T-helper 2 cell treated with Interferon-gamma antibody and Interleukin-4, amounts not matched to agents 100 ng/mL and 5 ng/mL, for 36 hours (primary cell): ENCODE measurements at regions not wholly inside any gene's neighbourhood (a gene's known extent, or its start where the extent isn't known, plus 50 kb on each side); places are given as distances from the start of the nearest gene placed in this dataset.

Source experiments
- intact Hi-C: fragments of 100-400 bp; cut with micrococcal nuclease; formaldehyde crosslinking; loops from one replicate; pipeline ENCODE4 v1.15.1; 2023

DNA sequence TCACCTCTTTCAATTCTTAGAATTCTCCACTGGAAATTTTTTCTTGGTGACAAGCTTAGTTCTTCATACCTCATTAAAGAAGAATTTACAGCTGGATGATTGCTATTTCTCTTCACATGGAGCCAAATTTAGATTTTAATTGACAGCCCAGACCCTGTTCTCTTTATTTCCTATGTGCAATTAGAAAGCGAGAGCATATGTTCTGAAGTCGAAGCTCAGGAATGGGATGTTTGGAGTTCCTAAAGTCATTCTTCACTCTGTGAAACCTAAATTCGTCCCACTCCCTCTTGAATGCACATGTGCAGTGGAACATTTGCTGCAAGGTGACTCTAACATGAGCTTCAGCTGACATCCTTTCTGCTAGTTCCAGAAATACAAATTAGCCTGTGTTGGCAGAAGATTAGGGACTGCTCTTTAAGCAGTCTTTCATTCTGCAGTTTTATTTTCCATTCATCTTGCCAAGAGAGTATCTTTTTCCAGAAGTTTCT lies 129.3 kb upstream of the KCNJ16 start:
- intact Hi-C loops: no loop called here

DNA sequence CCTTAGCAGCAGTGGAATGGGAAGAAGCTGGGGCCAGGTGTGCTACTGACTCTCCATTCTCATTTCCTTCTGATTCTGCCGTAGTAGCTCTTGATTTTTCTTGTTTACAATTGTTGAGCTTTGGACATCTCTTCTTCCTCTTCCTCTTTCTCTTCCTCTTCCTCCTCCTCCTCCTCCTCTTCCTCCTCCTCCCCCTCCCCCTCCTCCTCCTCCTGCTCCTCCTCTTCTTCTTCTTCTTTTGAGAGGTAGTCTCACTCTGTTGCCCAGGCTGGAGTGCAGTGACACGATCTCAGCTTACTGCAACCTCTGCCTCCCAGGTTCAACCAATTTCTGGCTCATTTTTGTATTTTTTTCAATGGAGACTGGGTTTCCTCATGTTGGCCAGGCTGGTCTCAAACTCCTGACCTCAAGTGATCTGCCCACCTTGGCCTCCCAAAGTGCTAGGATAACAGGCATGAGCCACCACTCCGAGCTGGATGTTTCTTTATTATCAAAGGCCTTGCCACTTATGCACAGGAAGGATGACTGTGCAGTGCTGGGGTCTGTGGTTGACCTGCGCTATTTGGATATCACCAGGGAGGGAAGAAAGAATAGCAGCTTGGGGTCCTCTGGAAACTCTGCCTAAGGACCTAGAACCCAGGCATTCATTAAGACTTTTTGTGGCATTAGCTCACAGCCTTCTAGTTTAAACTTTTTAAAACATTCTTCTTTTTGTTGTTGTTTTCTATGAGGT lies 127.8 kb upstream of the KCNJ16 start:
- intact Hi-C loops: no loop called here

DNA sequence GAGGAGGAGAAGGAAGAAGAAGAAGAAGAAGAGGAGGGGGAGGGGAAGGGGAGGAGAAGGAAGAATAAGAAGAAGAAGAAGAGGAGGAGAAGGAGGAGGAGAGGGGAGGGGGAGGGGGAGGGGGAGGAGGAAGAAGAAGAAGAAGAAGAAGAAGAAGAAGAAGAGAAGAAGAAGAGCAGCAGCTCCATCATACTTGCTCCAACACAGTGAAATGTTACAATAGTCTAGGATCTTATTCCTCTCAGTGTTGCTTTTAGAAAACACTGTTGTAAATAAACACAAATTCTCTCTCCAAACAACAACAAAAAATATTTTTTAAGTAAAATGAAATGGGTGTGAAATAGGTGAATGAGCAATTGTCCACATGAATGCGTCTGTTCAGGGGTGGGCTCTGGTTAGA lies 126.6 kb upstream of the KCNJ16 start:
- intact Hi-C loops: no loop called here

DNA sequence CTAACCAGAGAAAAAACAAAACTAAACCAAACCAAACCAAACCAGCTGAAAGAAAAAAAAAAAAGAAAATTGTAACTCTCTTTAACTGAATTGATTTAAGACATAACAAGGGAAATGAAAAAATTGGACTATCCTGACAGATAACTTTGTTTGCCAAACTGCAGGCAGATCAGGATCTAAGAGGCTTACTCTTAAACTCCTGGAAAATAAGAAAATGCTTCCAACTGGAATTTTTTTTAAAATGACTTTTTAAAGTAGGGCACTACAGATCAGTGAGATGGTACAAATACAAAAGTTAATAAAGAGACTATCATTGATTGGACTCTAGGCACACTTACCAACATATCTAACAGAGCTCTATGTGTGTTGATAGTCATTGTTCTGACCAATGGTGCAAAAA lies 125.5 kb upstream of the KCNJ16 start:
- intact Hi-C loops: no loop called here

DNA sequence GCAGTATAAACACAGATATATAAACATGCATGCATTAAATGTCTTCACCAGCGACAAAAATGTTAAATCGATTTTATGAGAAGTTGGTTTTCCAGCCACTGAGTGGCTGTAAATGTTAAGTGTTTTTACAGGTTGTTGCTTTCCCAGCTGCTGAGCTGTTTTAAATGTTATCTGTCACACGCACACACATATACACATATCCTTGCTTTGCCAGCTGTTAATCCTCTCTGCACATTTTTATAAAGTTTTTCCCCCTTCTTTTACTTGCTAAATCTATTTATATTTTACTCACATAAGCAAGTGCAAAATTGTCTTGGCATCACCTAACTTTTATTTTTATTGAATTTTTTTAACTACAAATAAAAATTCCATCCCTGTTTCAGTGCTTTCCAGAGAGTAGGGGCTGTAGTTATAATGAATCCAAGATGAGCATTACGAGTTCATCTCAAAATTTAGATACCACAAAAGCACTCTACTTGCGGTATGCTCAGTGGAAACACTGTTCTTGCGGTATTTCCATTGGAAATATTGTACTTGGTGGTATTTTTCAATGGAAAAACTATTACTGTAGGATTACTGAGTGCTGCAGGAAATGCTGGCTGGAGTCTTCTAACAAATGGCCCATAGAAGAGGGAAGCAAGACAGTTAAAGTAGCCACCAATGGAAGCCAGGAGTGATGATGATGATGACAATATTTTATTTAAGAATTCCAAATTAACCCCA lies 124.9 kb upstream of the KCNJ16 start:
- intact Hi-C loops: no loop called here

DNA sequence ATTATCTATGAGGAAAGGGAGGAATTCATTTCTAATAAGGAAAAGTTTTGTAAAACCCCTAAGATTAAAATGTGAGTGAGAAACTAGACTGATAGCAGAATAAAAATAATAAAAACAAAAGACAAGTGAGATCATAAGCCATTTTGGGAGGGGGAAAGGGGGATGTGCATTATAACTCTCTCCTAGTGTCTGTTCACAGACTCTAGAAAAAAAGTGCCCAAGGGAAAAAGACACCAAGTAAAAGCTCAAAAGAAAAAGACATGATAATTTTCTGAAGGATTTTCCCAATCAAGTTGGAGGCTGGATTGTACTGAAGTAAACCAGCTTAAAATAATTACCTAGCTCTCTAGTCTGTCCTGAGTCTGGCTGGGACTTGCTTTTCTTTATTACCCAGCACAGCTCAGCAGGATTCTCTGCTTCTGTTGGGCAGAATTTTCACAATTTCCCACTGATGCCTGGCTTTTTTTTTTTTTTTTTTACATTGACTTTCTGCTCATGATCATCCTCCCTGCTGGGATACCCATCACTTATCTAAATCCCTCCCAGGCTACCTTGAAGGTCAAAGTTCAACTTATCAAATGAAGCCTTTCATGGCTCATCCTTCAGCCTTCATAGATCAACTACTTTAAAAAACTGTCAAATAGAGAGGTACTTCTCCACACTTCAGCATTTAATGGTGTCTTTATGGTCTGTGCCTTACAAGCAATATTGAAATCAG lies 124.2 kb upstream of the KCNJ16 start:
- intact Hi-C loops: no loop called here

DNA sequence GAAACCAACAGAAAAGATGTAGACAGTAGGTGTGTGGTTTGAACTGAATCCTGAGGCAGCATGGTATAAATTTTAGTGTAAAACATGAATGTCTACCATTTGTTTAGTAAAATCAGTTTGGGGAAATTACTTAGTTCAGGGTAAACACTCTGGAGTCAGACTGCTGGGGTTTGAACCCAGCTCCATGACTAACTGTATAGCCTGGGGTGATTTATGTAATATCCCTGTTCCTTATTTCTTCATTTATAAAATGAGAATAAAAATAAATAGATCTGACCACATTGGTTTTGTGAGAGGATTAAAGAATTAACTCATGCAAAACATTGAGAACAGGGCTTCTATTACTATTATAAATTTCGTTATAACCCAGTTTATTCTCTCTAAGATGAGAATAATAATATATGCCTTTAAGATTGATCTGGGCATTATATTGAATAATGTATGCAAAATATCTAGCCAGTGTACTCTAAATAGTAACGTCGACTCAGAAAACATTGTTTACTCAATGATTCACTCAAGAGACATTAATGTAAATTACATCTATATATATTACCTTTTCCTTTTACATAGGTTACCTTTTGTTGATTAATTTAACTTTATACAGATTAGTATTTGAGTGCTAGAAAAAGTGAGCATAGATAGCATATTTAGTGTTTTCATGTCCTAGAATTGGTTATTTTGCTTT lies 120.6 kb upstream of the KCNJ16 start:
- intact Hi-C loops: no loop called here

DNA sequence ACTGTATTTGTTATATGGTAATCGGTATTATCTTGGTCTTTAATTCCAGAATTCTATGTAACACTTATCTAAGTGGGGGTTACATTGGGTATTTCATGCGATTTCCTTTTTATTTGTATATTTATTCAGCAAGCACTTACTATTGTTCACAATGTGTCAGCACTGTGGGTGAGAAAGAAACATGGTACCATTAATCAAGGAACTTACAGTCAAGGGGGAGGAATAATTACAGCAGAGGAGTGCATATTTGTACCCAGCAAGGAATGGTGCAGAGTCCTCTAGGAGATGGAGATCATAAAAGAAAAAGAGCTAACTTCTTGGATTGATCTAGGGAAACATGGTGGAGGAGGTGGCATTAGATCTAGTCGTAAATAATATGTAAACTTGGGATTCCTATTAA lies 117.0 kb upstream of the KCNJ16 start:
- intact Hi-C loops: no loop called here

DNA sequence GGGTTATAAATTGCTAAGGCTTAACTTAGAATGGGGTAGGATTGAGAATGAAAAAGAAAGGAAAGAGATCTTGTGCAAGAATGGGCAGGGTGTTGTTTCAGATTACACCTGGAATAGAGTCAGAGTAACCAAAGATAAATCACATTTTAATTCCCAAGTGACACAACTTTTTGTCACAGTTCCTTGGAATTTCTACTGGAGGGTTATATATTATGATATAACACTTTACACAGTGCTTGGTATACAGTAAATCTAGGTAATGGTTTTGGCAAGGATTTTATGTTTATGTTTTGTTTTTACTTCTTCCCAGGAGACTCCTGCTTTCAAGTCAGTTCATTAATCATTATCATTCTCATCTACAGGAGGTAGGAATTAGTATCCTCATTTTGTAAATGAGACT lies 115.7 kb upstream of the KCNJ16 start:
- intact Hi-C loops: no loop called here

DNA sequence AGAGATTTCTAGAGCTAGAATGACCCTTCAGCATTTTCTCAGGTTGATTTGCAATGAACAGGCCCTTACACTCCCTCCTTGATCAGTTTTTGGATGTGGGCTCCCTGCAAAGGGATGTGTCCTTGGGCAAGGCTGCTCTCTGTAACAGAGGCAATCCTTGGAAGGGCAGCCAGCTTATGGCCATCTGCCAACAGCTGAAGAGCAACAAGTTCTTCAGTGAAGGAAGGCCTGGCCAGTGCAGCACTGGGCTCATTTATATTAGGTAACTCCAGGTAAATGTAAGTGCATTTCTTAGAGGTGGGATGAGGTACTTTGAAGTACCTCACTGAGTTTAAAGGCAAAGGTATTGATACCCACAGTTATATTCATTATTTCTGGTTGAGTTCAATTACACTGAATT lies 114.3 kb upstream of the KCNJ16 start:
- intact Hi-C loops: no loop called here

DNA sequence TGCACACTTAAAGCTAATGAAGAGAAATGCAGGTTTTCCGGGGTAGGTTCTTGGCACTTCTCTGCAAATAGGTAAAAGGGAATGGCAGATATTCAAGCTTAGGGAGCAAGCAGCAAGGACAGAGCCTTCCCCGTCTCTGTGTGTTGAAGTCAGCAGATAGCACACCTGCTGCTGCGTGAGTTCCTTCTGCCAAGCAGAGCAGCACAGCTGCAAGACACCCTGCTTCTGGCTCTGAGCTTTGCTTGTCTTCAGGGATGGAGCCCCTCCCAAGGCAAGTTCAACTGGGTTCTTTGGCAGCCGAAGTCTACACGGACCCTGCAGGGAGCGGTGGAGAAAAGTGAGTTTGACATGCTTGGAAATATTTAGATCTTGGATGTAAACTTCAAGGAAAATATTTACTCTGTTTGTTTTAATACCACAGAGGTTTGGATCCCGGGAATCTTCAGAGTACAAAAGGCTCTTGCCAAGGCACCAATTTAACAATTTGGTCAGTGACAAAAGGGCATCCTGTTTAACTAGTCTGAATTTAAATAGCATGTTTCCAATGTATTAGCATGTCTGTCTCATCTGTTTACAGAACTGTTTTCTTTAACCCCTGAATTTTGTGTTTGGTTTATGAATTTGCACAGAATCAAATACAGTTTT lies 113.4 kb upstream of the KCNJ16 start:
- intact Hi-C loops: no loop called here

DNA sequence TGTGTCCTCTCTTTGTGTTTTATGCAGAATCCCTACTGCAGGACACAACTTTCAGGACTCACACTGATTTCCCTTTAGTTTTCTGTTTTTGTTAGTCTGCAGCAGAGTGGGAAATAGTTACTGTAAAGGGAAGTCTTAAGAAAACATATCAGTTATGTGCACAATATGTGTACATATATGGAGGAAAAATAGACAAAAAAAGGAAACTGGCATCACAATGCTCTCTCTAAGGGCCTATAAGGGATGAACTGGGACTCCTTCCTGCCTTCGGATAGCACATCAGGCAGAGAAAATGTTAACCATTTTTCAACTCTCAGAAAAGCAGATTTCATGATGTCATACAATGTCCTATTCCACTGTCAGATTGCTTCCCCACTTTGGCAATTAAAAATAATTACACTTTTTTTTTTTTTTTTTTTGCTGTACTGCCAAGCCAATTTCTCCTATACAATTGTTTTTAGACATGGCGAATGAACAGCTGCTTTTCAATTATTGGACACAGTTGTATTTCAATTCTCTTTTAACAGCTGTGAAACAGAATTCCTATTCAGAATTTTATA lies 112.5 kb upstream of the KCNJ16 start:
- intact Hi-C loops: no loop called here

DNA sequence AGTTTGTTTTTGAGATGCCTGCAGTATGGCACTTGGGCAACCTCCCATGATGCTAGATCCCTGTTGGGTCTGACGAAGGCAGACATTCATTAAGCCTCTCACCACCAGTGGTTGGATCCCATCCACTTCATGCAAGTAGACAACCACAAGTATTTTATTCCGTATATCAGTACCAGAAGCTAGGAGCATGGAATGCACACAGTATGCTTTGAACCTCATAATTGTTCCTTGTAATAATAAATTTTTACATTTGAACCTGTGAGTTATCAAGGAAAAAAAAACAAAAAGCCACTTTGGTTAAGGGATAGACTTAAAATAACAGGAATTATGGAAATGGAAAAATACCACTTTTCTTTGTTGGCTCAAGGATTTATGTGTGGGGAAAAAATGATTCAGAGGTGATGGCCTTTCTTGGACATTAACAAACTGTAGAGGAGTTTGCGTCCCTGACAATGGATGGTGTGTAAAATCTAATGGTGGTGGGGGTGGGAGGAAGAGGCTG lies 107.1 kb upstream of the KCNJ16 start:
- intact Hi-C loops: no loop called here

DNA sequence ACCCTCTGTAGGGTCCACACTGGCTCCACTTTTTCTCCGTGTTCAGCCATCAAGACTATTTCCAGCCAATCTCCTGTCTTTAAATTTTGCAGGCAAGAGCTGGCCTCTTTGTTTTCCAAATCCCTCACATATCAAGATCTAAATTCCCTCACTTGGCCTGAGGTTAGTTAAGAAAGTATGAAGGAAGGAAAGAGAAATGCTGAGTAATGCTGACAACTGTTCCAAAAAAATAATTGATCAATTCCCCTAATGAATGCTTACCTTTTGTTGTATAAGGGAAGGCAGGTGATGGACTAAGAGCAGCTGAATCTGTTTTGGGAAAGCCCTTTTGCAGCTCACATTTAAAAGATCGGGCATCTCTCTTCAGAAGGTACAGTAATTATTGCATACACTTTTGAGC lies 105.1 kb upstream of the KCNJ16 start:
- intact Hi-C loops: no loop called here

DNA sequence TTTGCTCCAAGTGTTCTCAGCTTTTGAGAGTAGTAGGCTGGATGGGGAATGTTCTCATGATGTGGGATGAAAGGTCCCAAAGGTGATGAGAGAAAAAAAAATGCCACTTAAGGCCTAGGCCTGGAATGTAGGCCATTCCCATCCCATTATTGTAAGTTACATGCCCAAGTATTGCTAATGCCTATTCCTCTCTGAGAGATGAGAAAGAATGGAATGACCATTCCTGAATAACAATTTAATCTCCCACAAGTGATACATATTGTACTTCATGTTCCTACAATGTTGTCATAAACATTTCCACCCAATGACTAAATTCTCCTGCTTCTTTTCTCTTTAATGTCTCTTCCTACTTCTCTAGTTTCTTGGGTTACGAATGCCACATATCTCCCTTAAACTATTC lies 102.8 kb upstream of the KCNJ16 start:
- intact Hi-C loops: no loop called here

DNA sequence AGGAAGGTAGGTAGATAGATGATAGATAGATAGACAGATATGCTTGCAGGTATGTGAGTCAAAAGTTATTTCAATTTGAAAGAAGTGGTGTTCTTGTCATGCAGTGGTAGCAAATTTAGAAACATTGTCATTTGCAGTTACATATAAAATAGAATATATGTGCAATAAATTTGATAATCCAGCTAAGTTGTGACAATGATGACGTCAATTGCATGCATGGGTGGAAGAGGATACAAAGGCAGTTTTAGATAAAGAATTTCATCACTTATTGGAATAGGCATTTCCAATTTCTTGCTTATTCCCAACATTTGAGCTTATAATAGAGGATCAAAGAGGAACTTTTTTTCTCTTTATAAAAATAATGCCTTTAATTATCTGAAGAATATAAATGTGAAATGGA lies 99.2 kb upstream of the KCNJ16 start:
- intact Hi-C loops: no loop called here

DNA sequence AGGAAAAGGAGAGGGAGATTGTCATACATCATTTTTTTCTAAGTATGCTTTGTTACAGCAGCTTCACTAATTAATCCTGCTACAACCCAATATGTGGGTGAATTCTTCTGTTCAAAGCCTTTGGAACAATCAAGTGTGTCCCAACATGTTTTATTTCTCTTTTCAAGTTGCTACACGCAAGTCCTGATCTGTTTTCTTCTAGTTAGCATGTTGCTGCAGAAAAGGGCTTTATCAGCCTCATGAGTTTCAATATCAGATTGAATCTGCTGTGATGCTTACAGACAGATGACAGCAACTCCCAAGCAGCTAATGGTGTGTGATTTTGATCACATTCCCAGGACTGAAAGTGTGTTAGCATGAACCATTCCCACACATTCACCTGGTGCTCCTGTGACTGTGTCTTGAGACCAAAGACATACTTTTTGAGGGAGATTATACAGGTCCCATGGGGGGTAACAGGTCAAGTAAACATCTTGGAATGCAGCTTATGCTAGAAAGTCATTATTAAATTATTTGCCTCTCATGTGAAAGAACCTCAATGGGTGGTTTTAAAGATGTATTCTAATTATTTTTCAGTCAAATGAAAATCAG lies 96.9 kb upstream of the KCNJ16 start:
- intact Hi-C loops: no loop called here

DNA sequence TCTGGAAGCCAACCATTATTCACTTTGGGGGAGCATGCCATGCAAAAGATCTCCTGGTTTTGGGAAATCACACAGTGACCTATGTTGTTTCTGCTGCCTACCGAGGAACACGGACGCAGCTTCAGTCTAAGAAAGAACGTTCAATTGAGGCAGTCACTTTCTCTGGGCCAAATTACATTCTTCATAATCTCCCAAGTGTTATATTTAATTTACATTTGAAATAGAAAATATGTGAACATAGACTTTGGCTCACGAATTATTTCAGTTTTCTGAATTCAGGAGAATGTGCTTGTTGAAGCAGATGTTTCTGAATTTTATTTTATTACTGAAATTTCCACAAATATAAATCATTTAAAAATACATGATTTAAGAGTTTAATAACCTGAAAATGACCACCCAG lies 93.6 kb upstream of the KCNJ16 start:
- intact Hi-C loops: no loop called here

DNA sequence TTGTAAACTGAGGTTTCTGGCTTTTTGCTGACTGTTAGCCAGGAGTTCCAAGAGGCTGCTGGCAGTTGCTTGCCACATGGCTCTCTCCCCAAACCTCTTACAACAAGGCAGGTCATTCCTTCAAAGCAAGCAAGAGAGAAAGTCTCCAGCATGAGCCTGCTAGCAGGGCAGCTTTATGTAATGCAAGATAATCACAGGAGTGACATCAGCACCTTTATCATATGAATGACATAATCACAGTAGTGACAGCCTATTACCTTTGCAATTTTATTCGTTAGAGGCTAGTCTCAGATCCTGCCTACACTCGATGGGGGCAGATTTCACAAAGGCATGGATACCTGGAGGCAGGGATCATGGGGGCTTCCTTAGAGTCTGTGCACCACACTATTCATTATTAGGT lies 79.5 kb upstream of the KCNJ16 start:
- intact Hi-C loops: no loop called here

DNA sequence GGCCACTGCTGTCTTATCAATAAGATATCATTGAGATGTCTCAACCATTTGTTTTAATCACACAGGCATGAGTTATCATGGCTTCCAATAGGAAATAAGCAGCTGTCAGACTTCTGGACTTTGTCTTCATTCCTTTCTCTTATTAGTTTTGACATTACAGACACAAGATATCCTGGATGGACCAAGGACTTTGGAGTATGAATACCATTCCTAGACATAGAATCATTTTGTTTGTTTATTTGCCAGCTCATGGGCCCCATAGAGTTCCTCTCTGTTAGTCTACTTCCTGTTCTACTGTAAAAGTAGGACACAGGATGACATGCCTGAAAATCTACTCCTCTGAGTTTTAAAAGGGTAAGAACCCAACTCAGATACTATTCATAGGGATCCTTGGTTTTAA lies 77.7 kb upstream of the KCNJ16 start:
- intact Hi-C loops: no loop called here
